Left lung (tissue), 4 donors: ENCODE measurements at regions not wholly inside any gene's neighbourhood (a gene's known extent, or its start where the extent isn't known, plus 50 kb on each side); places are given as distances from the start of the nearest gene placed in this dataset.

Source experiments
- ATAC-seq: fragments of 200-7000 bp; cut with Tn5 transposase; one replicate; pipeline ENCODE4 v1.9.1; 2020; ENCODE audit warnings: moderate library complexity
- DNase-seq, 4 donors: peaks; one replicate each; pipeline ENCODE4 v3.0.0-alpha.2; 2013 to 2020
- H3K27ac ChIP-seq, 2 donors: fragments of 200-600 bp; sonication (generic) in 1 of 2; one replicate each; pipeline versions ENCODE4 v1.5.0 to v1.8.0; 2020 to 2021
- H3K27me3 ChIP-seq, 2 donors: fragments of 200-600 bp; sonication (generic) in 1 of 2; one replicate each; pipeline versions ENCODE4 v1.5.0 to v1.8.0; 2020 to 2021
- H3K36me3 ChIP-seq, 2 donors: fragments of 200-600 bp; sonication (generic) in 1 of 2; one replicate each; pipeline versions ENCODE4 v1.5.0 to v1.8.0; 2020 to 2021
- H3K4me1 ChIP-seq, 2 donors: fragments of 200-600 bp; one replicate each; pipeline ENCODE4 v1.8.0; 2021
- H3K4me3 ChIP-seq, 2 donors: fragments of 200-600 bp; sonication (generic) in 1 of 2; one replicate each; pipeline versions ENCODE4 v1.5.0 to v1.8.0; 2020 to 2021; ENCODE audit warnings: mild to moderate bottlenecking in 1 of 2
- H3K9me3 ChIP-seq, 2 donors: fragments of 200-600 bp; sonication (generic) in 1 of 2; one replicate each; pipeline versions ENCODE4 v1.5.0 to v1.8.0; 2020 to 2021
- CTCF ChIP-seq, 2 donors: fragments of 200-600 bp; sonication (generic) in 1 of 2; IDR thresholded peaks; one replicate each; pipeline versions ENCODE4 v1.5.0 to v1.8.0; 2021; ENCODE audit warnings: antibody characterized with exemption in 2 of 2
- intact Hi-C, 2 donors: fragments of 100-400 bp; cut with DNase I; formaldehyde crosslinking; loops; one replicate each; pipeline versions ENCODE4 v1.11.2 to v1.14.2; 2022
- donor health status: DM: no; HTN: yes; CAD: no.
- donor health status: DM: no; HTN: no; CAD: no.

- DNase-seq: no peak
- Histone ChIP-seq H3K27me3 (peaks cover 19 to 22% of the 10 kb centered on the region in 2 donors), H3K4me3 (no peak overlapping the region), H3K4me1 (no peaks in the 10 kb centered on the region), H3K36me3 (no peaks in the 10 kb centered on the region), H3K27ac (no peak overlapping the region), H3K9me3 (no peaks in the 10 kb centered on the region)
- no peak for ATAC-seq
- TF ChIP-seq CTCF (IDR thresholded peaks at IDR 0.05): no peak
- intact Hi-C loops: no loop called here
These were observed 115.0 kb downstream of the FOXB1 start for GRCh38 chr15:60119101-60119500.

GRCh38 chr15:60120100-60120499 lies 116.0 kb downstream of the FOXB1 start:
- DNase-seq (no peak), ATAC-seq (no peak)
- no peak overlapping the region for H3K4me3 ChIP-seq
- H3K27ac ChIP-seq: no peak overlapping the region
- no peaks in the 10 kb centered on the region for H3K36me3 ChIP-seq
- TF ChIP-seq CTCF (IDR thresholded peaks at IDR 0.05): no peak
- H3K4me1 ChIP-seq: no peaks in the 10 kb centered on the region
- intact Hi-C loops: no loop called here
- peaks cover 19 to 22% of the 10 kb centered on the region in 2 donors for H3K27me3 ChIP-seq
- no peaks in the 10 kb centered on the region for H3K9me3 ChIP-seq

GRCh38 chr15:60121845-60122244 lies 117.7 kb downstream of the FOXB1 start:
- Histone ChIP-seq H3K27ac (no peak overlapping the region), H3K9me3 (no peaks in the 10 kb centered on the region), H3K4me3 (no peak overlapping the region), H3K4me1 (no peaks in the 10 kb centered on the region), H3K27me3 (peaks cover 14% of the 10 kb centered on the region in 2 donors), H3K36me3 (no peaks in the 10 kb centered on the region)
- DNase-seq (no peak), ATAC-seq (no peak)
- intact Hi-C loops: no loop called here
- no peak for TF ChIP-seq CTCF (IDR thresholded peaks at IDR 0.05)

- H3K9me3 ChIP-seq: no peaks in the 10 kb centered on the region
- H3K27ac ChIP-seq: no peak overlapping the region
- no peaks in the 10 kb centered on the region for H3K4me1 ChIP-seq
- H3K27me3 ChIP-seq: peaks cover 9 to 14% of the 10 kb centered on the region in 2 donors
- intact Hi-C loops: no loop called here
- H3K36me3 ChIP-seq: no peaks in the 10 kb centered on the region
- no peak overlapping the region for H3K4me3 ChIP-seq
- DNase-seq: no peak
- no peak for TF ChIP-seq CTCF (IDR thresholded peaks at IDR 0.05)
- ATAC-seq: no peak
These were observed 118.6 kb downstream of the FOXB1 start for GRCh38 chr15:60122691-60123090.

- intact Hi-C loops: no loop called here
- no peak for ATAC-seq
These were observed 120.5 kb downstream of the FOXB1 start for GRCh38 chr15:60124460-60125070.

More at GRCh38 chr15:60124460-60125070, 120.5 kb downstream of the FOXB1 start:
- no peaks in the 10 kb centered on the region for H3K9me3 ChIP-seq
- no peak overlapping the region for H3K4me3 ChIP-seq
- H3K27me3 ChIP-seq: no peaks in the 10 kb centered on the region
- H3K36me3 ChIP-seq: no peaks in the 10 kb centered on the region
- no peak overlapping the region for H3K27ac ChIP-seq
- no peak for TF ChIP-seq CTCF (IDR thresholded peaks at IDR 0.05)
- no peak for DNase-seq
- H3K4me1 ChIP-seq: peaks cover 0 to 4% of the 10 kb centered on the region in 2 donors
